ENCODE measurements at regions not wholly inside any gene's neighbourhood (a gene's known extent, or its start where the extent isn't known, plus 50 kb on each side); places are given as distances from the start of the nearest gene placed in this dataset.

DNA sequence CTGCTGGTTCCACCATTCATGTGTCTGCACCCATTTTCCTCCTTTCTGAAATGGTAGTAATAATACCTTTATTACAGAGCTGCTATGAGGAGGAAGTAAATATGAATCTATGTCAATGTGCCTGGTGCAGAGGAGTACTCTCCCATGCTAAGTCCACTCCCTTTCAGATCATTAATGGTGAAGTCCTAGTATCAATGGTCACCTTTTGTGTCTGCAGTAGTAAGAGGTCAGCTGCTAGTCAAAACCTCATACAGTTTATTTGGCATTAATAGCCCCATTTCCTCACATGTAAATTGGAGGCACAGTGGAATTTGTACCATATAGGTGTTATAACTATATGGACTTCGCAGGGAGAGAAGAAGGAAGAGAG, 581.0 kb downstream of the REEP3 start:
- TF ChIP-seq EP300 (IDR thresholded peaks at IDR 0.05) (no peak), POLR2AphosphoS5 (IDR thresholded peaks at IDR 0.05) (no peak), POLR2A (IDR thresholded peaks at IDR 0.05) (no peak)
- TF ChIP-seq, protein P1, sequence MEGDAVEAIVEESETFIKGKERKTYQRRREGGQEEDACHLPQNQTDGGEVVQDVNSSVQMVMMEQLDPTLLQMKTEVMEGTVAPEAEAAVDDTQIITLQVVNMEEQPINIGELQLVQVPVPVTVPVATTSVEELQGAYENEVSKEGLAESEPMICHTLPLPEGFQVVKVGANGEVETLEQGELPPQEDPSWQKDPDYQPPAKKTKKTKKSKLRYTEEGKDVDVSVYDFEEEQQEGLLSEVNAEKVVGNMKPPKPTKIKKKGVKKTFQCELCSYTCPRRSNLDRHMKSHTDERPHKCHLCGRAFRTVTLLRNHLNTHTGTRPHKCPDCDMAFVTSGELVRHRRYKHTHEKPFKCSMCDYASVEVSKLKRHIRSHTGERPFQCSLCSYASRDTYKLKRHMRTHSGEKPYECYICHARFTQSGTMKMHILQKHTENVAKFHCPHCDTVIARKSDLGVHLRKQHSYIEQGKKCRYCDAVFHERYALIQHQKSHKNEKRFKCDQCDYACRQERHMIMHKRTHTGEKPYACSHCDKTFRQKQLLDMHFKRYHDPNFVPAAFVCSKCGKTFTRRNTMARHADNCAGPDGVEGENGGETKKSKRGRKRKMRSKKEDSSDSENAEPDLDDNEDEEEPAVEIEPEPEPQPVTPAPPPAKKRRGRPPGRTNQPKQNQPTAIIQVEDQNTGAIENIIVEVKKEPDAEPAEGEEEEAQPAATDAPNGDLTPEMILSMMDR (IDR thresholded peaks at IDR 0.05), result no peak
